ENCODE measurements at regions not wholly inside any gene's neighbourhood (a gene's known extent, or its start where the extent isn't known, plus 50 kb on each side); places are given as distances from the start of the nearest gene placed in this dataset.

DNA sequence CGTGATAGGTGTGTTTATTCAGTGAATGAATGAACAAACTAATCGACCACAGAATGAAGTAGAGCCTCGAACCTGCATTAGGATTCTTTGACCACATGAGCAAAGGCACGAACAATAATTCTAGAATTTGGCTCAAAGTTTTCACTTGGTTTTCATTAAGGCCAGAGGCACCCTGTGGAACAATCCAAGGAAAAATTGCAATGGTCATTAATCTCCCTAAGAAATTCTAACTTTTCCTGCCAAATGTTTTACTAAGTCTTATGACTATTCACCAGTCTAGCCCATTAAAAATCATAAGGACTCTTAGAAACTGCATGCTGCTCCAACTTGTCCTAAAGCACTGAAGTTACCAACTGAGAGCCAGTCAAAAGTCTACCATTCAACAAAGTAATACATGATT is 271.7 kb downstream of the EFNB2 start:
- no peak for TF ChIP-seq NFIC (IDR thresholded peaks at IDR 0.05)
- no peak for TF ChIP-seq EP300 (IDR thresholded peaks at IDR 0.05; ENCODE audit: borderline replicate concordance)
- no peak for TF ChIP-seq FOXM1 (IDR thresholded peaks at IDR 0.05; ENCODE audit: borderline replicate concordance, low read depth)
- TF ChIP-seq EGR1 (IDR thresholded peaks at IDR 0.05): no peak
- TF ChIP-seq, protein P1, sequence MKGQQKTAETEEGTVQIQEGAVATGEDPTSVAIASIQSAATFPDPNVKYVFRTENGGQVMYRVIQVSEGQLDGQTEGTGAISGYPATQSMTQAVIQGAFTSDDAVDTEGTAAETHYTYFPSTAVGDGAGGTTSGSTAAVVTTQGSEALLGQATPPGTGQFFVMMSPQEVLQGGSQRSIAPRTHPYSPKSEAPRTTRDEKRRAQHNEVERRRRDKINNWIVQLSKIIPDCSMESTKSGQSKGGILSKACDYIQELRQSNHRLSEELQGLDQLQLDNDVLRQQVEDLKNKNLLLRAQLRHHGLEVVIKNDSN (IDR thresholded peaks at IDR 0.05): no peak
- no peak for TF ChIP-seq TEAD4 (IDR thresholded peaks at IDR 0.05)
- TF ChIP-seq, protein P2, sequence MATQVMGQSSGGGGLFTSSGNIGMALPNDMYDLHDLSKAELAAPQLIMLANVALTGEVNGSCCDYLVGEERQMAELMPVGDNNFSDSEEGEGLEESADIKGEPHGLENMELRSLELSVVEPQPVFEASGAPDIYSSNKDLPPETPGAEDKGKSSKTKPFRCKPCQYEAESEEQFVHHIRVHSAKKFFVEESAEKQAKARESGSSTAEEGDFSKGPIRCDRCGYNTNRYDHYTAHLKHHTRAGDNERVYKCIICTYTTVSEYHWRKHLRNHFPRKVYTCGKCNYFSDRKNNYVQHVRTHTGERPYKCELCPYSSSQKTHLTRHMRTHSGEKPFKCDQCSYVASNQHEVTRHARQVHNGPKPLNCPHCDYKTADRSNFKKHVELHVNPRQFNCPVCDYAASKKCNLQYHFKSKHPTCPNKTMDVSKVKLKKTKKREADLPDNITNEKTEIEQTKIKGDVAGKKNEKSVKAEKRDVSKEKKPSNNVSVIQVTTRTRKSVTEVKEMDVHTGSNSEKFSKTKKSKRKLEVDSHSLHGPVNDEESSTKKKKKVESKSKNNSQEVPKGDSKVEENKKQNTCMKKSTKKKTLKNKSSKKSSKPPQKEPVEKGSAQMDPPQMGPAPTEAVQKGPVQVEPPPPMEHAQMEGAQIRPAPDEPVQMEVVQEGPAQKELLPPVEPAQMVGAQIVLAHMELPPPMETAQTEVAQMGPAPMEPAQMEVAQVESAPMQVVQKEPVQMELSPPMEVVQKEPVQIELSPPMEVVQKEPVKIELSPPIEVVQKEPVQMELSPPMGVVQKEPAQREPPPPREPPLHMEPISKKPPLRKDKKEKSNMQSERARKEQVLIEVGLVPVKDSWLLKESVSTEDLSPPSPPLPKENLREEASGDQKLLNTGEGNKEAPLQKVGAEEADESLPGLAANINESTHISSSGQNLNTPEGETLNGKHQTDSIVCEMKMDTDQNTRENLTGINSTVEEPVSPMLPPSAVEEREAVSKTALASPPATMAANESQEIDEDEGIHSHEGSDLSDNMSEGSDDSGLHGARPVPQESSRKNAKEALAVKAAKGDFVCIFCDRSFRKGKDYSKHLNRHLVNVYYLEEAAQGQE (IDR thresholded peaks at IDR 0.05; ENCODE audit: low read depth): no peak
- no peak for TF ChIP-seq CREB1 (IDR thresholded peaks at IDR 0.05; ENCODE audit: low read depth)
- TF ChIP-seq CEBPB (IDR thresholded peaks at IDR 0.05): no peak

DNA sequence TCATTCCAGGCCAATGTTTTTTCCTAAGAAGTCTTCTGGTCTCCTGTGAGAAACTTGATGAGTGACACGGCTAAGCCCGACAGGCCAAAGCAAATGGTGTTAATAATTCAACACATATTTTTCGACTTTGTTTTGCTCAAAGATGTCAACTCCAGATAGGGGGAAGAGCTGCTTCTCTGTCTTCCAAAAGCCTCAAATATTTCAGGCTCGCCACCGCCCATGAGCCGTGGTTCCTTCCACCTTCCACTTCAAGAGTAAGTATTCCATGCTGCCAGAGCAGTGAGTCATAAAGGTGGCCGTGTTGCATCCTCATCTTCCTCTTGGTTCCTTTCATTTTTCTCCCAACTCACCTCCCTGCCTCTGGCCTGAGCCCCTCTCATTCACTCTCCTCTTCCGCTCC is 272.6 kb downstream of the EFNB2 start:
- TF ChIP-seq, protein P3, sequence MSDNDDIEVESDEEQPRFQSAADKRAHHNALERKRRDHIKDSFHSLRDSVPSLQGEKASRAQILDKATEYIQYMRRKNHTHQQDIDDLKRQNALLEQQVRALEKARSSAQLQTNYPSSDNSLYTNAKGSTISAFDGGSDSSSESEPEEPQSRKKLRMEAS (IDR thresholded peaks at IDR 0.05): no peak
- TF ChIP-seq TCF12 (IDR thresholded peaks at IDR 0.05; ENCODE audit: low read depth): no peak
- no peak for TF ChIP-seq RAD21 (IDR thresholded peaks at IDR 0.05; ENCODE audit: low read depth)
- no peak for TF ChIP-seq FOXM1 (IDR thresholded peaks at IDR 0.05; ENCODE audit: borderline replicate concordance, low read depth)
- no peak for TF ChIP-seq CEBPB (IDR thresholded peaks at IDR 0.05)
- TF ChIP-seq TAF1 (IDR thresholded peaks at IDR 0.05; ENCODE audit: low read depth): no peak

DNA sequence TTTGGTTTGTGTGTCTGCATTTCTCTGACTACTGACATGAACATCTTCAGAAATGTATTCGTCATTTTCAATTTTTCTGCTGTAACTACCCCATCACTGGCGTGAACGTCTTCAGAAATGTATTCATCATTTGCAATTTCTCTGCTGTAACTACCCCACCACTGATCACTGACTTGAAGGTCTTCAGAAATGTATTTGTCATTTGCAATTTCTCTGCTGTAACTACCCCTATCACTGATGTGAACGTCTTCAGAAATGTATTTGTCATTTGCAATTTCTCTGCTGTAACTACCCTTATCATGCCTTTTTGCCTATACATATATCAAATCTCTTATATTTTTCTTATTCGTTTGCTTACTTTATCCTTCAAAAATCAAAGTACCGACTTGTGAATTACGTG is 274.0 kb downstream of the EFNB2 start:
- no peak for TF ChIP-seq TCF12 (IDR thresholded peaks at IDR 0.05; ENCODE audit: low read depth)
- TF ChIP-seq ZBTB7A (IDR thresholded peaks at IDR 0.05; ENCODE audit: low read depth): no peak
- TF ChIP-seq CREB1 (IDR thresholded peaks at IDR 0.05; ENCODE audit: low read depth): no peak
- no peak for TF ChIP-seq RAD21 (IDR thresholded peaks at IDR 0.05; ENCODE audit: low read depth)
- TF ChIP-seq EGR1 (IDR thresholded peaks at IDR 0.05): no peak
- TF ChIP-seq TEAD4 (IDR thresholded peaks at IDR 0.05): no peak
- TF ChIP-seq EP300 (IDR thresholded peaks at IDR 0.05; ENCODE audit: borderline replicate concordance): no peak
- TF ChIP-seq, protein P1 (IDR thresholded peaks at IDR 0.05): no peak
- no peak for TF ChIP-seq CEBPB (IDR thresholded peaks at IDR 0.05)
- TF ChIP-seq, protein P3 (IDR thresholded peaks at IDR 0.05): no peak
- no peak for TF ChIP-seq TAF1 (IDR thresholded peaks at IDR 0.05; ENCODE audit: low read depth)
- TF ChIP-seq NFIC (IDR thresholded peaks at IDR 0.05): no peak
- TF ChIP-seq, protein P2 (IDR thresholded peaks at IDR 0.05; ENCODE audit: low read depth): no peak
- no peak for TF ChIP-seq FOXM1 (IDR thresholded peaks at IDR 0.05; ENCODE audit: borderline replicate concordance, low read depth)
- TF ChIP-seq YY1 (IDR thresholded peaks at IDR 0.05; ENCODE audit: low read depth): no peak

DNA sequence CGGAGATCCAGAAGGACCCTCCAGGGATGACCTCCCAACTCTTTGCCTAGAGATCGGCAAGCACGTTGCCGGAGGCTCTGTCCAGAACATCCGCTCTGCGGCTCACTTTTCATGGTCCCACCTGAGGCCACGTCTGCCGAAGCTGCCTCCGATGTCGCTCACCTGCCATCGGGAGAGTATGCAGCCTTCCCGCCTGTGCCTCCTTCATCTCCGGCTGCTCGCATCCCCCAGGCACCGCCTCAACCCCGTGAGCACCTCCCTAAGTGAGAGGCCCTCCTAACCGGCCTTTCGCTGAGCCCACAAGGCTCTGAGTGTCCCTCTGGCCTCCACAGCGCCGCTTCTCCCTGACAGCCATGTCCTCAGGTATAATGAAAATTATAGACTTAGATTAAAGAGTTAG is 275.1 kb downstream of the EFNB2 start:
- no peak for TF ChIP-seq CREB1 (IDR thresholded peaks at IDR 0.05; ENCODE audit: low read depth)
- TF ChIP-seq EGR1 (IDR thresholded peaks at IDR 0.05): no peak
- no peak for TF ChIP-seq NFIC (IDR thresholded peaks at IDR 0.05)
- no peak for TF ChIP-seq CEBPB (IDR thresholded peaks at IDR 0.05)
- no peak for TF ChIP-seq RAD21 (IDR thresholded peaks at IDR 0.05; ENCODE audit: low read depth)
- TF ChIP-seq, protein P1 (IDR thresholded peaks at IDR 0.05): no peak
- no peak for TF ChIP-seq FOXM1 (IDR thresholded peaks at IDR 0.05; ENCODE audit: borderline replicate concordance, low read depth)
- no peak for TF ChIP-seq YY1 (IDR thresholded peaks at IDR 0.05; ENCODE audit: low read depth)
- TF ChIP-seq, protein P3 (IDR thresholded peaks at IDR 0.05): no peak
- no peak for TF ChIP-seq TCF12 (IDR thresholded peaks at IDR 0.05; ENCODE audit: low read depth)
- no peak for TF ChIP-seq TEAD4 (IDR thresholded peaks at IDR 0.05)
- TF ChIP-seq, protein P2 (IDR thresholded peaks at IDR 0.05; ENCODE audit: low read depth): no peak
